ENCODE measurements at regions not wholly inside any gene's neighbourhood (a gene's known extent, or its start where the extent isn't known, plus 50 kb on each side); places are given as distances from the start of the nearest gene placed in this dataset.

DNA sequence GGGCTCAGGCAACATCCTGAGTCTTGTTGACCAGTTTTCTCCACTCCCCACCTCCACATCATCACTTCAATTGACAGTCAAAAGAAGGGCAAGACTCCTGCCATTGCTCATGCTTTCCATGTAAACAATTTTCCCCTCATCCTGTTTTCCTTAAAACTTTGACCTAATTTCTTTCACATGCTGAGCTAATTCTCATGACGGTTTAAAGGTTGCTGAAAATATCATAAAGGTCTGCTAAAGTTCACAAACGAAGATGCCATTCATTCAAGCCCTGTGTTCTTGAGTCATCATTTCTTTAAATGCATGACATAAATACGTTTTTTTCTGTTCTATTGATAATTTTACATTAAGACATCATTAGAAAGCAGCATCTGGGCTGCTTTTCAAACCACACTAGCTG lies 353.9 kb downstream of the NKX6-1 start:
- TF ChIP-seq EZH2 (IDR thresholded peaks at IDR 0.05), result no peak
- TF ChIP-seq POLR2AphosphoS5 (IDR thresholded peaks at IDR 0.05; ENCODE audit: borderline replicate concordance, low read depth, low read length), result no peak
- TF ChIP-seq FOXP2 (optimal IDR thresholded peaks at IDR 0.05; ENCODE audit: control extremely low read depth, extremely low read length, insufficient read depth), result no peak
